Esophagus muscularis mucosa (tissue), 4 donors: ENCODE measurements at regions not wholly inside any gene's neighbourhood (a gene's known extent, or its start where the extent isn't known, plus 50 kb on each side); places are given as distances from the start of the nearest gene placed in this dataset.

ENCODE experiments used
- EP300 ChIP-seq: sonication (generic); formaldehyde crosslinking; IDR thresholded peaks from one replicate; pipeline ENCODE4 v1.6.1; 2017; ENCODE audit warnings: antibody characterized with exemption
- POLR2A ChIP-seq: fragments of 450-650 bp; IDR thresholded peaks from one replicate; pipeline ENCODE4 v1.6.1; 2017; ENCODE audit warnings: antibody characterized with exemption, moderate library complexity, mild to moderate bottlenecking, low read depth
- POLR2AphosphoS5 ChIP-seq, 2 donors: sonication (generic); formaldehyde crosslinking; IDR thresholded peaks; one replicate each; pipeline ENCODE4 v1.6.1; 2017; ENCODE audit warnings: antibody characterized with exemption in 2 of 2
- TF ChIP-seq, protein P1 (sequence below), 3 experiments: fragments of 200-600 bp in 2 of 3; fragments of 450-650 bp in 1 of 3; sonication (generic) in 2 of 3; IDR thresholded peaks; one replicate each; pipeline ENCODE4 v1.5.1; 2017 to 2019; ENCODE audit warnings: antibody characterized with exemption in 3 of 3, mild to moderate bottlenecking in 2 of 3, moderate library complexity in 1 of 3

DNA sequence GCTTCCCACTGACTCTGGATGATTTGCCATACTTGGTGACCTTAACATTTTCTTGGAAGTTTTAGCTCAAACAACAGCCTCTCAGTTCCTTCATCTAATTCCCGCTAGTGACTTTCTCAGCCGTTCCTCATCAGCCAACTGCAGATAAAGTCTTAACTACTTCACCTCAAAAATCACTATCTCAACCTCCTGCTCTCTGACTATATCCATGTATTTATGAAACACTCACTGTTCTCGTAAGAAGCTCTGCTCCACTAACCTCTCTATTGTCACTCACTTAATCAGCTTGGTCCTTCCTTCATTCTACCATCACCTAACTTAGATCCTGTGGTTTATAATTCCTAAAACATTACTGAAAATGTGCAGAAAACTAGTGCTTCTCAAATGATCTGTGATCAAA, 1551.6 kb downstream of the MRPL39 start:
- TF ChIP-seq POLR2A (no peak), POLR2AphosphoS5 (IDR thresholded peaks at IDR 0.05) (no peak), EP300 (no peak)
- TF ChIP-seq, protein P1, sequence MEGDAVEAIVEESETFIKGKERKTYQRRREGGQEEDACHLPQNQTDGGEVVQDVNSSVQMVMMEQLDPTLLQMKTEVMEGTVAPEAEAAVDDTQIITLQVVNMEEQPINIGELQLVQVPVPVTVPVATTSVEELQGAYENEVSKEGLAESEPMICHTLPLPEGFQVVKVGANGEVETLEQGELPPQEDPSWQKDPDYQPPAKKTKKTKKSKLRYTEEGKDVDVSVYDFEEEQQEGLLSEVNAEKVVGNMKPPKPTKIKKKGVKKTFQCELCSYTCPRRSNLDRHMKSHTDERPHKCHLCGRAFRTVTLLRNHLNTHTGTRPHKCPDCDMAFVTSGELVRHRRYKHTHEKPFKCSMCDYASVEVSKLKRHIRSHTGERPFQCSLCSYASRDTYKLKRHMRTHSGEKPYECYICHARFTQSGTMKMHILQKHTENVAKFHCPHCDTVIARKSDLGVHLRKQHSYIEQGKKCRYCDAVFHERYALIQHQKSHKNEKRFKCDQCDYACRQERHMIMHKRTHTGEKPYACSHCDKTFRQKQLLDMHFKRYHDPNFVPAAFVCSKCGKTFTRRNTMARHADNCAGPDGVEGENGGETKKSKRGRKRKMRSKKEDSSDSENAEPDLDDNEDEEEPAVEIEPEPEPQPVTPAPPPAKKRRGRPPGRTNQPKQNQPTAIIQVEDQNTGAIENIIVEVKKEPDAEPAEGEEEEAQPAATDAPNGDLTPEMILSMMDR (IDR thresholded peaks at IDR 0.05), result no peak
